Limb (tissue), 2 donors: ENCODE measurements at regions not wholly inside any gene's neighbourhood (a gene's known extent, or its start where the extent isn't known, plus 50 kb on each side); places are given as distances from the start of the nearest gene placed in this dataset.
"Not testable (repeated sequence)": the region's sequence is repeated elsewhere in the genome, so short reads cannot be mapped to it uniquely, and the experiment has no call there.

ENCODE experiments used
- DNase-seq, 2 donors: peaks; one replicate each; pipeline ENCODE4 v3.0.0-alpha.2; 2016; ENCODE audit errors: extremely low spot score in 2 of 2

GRCh38 chr11:98600786-98601773 is 419.7 kb upstream of the CNTN5 start:
- DNase-seq, result no peak

GRCh38 chr11:98616098-98616655 is 404.6 kb upstream of the CNTN5 start:
- DNase-seq, result no peak

- no peak for DNase-seq
Measured at GRCh38 chr11:98621767-98622166, 399.0 kb upstream of the CNTN5 start.

GRCh38 chr11:98625526-98625925 is 395.2 kb upstream of the CNTN5 start:
- DNase-seq, result no peak

- DNase-seq, result peak in 1 of 2 donors; percentile 4
Measured at GRCh38 chr11:98630736-98631135, 390.0 kb upstream of the CNTN5 start.

GRCh38 chr11:98657711-98658110 is 363.0 kb upstream of the CNTN5 start:
- no peak for DNase-seq

- DNase-seq, result no peak
Measured at GRCh38 chr11:98659431-98659830, 361.3 kb upstream of the CNTN5 start.

- no peak for DNase-seq
Measured at GRCh38 chr11:98674390-98674789, 346.4 kb upstream of the CNTN5 start.

GRCh38 chr11:98679673-98680072 is 341.1 kb upstream of the CNTN5 start:
- DNase-seq, result no peak

- DNase-seq, result no peak
Measured at GRCh38 chr11:98701541-98701940, 319.2 kb upstream of the CNTN5 start.

- DNase-seq, result no peak
Measured at GRCh38 chr11:98703779-98704556, 316.8 kb upstream of the CNTN5 start.

GRCh38 chr11:98710026-98710425 is 310.7 kb upstream of the CNTN5 start:
- no peak for DNase-seq

GRCh38 chr11:98710986-98711385 is 309.8 kb upstream of the CNTN5 start:
- DNase-seq, result peak; percentile 40 to 47

GRCh38 chr11:98720951-98721350 is 299.8 kb upstream of the CNTN5 start:
- no peak for DNase-seq

GRCh38 chr11:98725471-98725870 is 295.3 kb upstream of the CNTN5 start:
- no peak for DNase-seq

- no peak for DNase-seq
Measured at GRCh38 chr11:98728421-98728820, 292.3 kb upstream of the CNTN5 start.

- DNase-seq, result no peak
Measured at GRCh38 chr11:98729118-98729517, 291.6 kb upstream of the CNTN5 start.

- DNase-seq, result no peak
Measured at GRCh38 chr11:98732947-98733346, 287.8 kb upstream of the CNTN5 start.

- not testable (repeated sequence) for DNase-seq
Measured at GRCh38 chr11:98733378-98733777, 287.4 kb upstream of the CNTN5 start.

- no peak for DNase-seq
Measured at GRCh38 chr11:98734686-98735085, 286.1 kb upstream of the CNTN5 start.

- no peak for DNase-seq
Measured at GRCh38 chr11:98736833-98737232, 283.9 kb upstream of the CNTN5 start.

- no peak for DNase-seq
Measured at GRCh38 chr11:98740321-98740720, 280.4 kb upstream of the CNTN5 start.
